GM21515 (cell line): ENCODE measurements at regions not wholly inside any gene's neighbourhood (a gene's known extent, or its start where the extent isn't known, plus 50 kb on each side); places are given as distances from the start of the nearest gene placed in this dataset.
"Not testable (repeated sequence)": the region's sequence is repeated elsewhere in the genome, so short reads cannot be mapped to it uniquely, and the experiment has no call there.

ENCODE experiments used
- ATAC-seq: cut with Tn5 transposase; IDR thresholded peaks from one replicate; pipeline ENCODE4 v1.9.1; 2021; ENCODE audit not compliant: unreplicated experiment

GRCh38 chr10:43921478-43921877 lies 272.8 kb upstream of the ZNF32 start:
- ATAC-seq: no peak

GRCh38 chr10:43920236-43920758 lies 271.6 kb upstream of the ZNF32 start:
- not testable (repeated sequence) for ATAC-seq

- no peak for ATAC-seq
These were observed 265.1 kb upstream of the ZNF32 start for GRCh38 chr10:43913676-43914235.

- ATAC-seq: no peak
These were observed 263.8 kb upstream of the ZNF32 start for GRCh38 chr10:43912469-43912868.

DNA sequence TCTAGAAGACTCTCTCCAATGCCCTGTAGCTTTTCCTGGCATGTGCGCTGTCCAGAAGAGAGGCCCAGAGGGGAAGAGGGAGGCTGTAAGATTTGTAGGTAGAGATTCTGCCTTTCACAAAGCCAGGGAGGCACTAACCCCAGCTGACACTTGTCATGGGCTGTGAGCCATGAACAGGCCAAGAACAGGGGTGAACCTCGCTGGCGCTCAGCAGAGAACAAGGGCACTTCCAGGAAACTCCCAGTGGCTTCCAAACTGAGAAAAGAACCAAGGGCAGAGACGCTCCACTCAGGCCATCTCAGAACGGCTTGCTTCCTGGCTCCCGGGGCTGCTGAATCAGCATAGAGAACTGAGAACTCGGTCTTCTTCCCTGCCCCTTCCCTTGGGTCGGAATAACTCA lies 257.8 kb upstream of the ZNF32 start:
- no peak for ATAC-seq

- ATAC-seq: no peak
These were observed 257.0 kb upstream of the ZNF32 start for GRCh38 chr10:43905512-43906236.

DNA sequence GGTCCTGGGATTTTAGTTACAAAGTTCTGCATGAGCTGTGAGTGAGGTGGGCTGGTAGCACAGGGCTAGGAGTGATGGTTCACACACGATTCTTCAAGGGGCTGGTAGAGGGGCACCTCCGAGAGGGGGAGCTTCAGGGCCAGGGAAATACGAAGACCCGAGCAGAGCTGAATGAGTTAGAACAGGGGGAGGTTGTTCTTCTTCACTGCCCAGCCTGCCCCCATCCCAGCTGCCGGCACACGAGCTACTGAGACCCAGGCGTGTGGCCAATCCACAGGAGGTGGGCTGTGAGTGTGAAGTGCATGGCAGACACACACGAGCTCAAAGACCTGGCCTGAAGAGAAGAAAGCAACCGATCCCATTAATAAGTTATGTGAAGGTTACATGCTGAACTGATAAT lies 256.2 kb upstream of the ZNF32 start:
- ATAC-seq: no peak

- no peak for ATAC-seq
These were observed 255.6 kb upstream of the ZNF32 start for GRCh38 chr10:43904301-43904700.

GRCh38 chr10:43903451-43903850 lies 254.8 kb upstream of the ZNF32 start:
- no peak for ATAC-seq

- no peak for ATAC-seq
These were observed 254.2 kb upstream of the ZNF32 start for GRCh38 chr10:43902842-43903241.

GRCh38 chr10:43901744-43902504 lies 253.2 kb upstream of the ZNF32 start:
- no peak for ATAC-seq

GRCh38 chr10:43901302-43901701 lies 252.6 kb upstream of the ZNF32 start:
- ATAC-seq: no peak

- ATAC-seq: no peak
These were observed 251.9 kb upstream of the ZNF32 start for GRCh38 chr10:43900571-43900970.

- no peak for ATAC-seq
These were observed 250.7 kb upstream of the ZNF32 start for GRCh38 chr10:43899224-43899959.

GRCh38 chr10:43898592-43898991 lies 249.9 kb upstream of the ZNF32 start:
- ATAC-seq: no peak

GRCh38 chr10:43897765-43898419 lies 249.2 kb upstream of the ZNF32 start:
- no peak for ATAC-seq

DNA sequence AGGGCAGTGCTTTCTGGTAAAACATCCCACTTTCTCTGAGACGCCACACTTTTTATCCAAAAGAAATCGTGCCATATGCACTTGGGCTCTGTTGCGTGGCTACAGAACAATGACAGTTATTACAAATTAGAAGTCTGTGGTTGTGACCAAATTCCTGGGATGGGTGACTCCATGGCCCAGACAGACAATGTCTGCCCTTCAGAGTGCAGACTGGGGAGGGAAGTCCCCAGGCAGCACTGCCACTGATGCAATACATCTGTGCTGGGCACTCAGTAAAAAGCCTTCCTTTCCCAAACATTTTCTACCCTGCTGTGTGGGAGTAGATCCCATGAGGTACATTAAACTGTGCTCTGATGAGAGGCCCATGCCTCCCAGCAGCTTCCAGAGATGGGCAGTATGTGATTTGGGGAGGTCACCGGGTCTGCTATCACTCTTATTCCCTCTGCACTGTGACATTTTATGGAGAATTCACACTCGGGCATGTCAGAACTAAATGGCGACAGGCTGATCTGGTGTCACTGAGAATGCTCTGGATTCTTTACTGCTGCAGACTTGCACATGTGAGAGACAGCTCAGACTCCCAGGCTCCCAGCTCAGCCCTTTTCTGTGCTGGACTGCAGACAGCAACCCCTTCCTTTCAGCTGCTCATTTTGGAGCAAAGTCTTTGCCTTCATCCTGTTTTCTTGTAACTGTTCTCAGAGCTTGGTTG lies 243.5 kb upstream of the ZNF32 start:
- ATAC-seq: no peak

GRCh38 chr10:43891241-43891640 lies 242.6 kb upstream of the ZNF32 start:
- ATAC-seq: no peak

GRCh38 chr10:43890124-43890523 lies 241.4 kb upstream of the ZNF32 start:
- no peak for ATAC-seq

GRCh38 chr10:43888586-43888985 lies 239.9 kb upstream of the ZNF32 start:
- no peak for ATAC-seq
